Stimulated activated CD4-positive, alpha-beta T cell treated with anti-CD3 and anti-CD28 coated beads, TNF-alpha, amount 100 ng/mL, for 48 hours (primary cell): ENCODE measurements at regions not wholly inside any gene's neighbourhood (a gene's known extent, or its start where the extent isn't known, plus 50 kb on each side); places are given as distances from the start of the nearest gene placed in this dataset.
"Not testable (repeated sequence)": the region's sequence is repeated elsewhere in the genome, so short reads cannot be mapped to it uniquely, and the experiment has no call there.

Source experiments
- DNase-seq, 3 donors: peaks; one replicate each; pipeline ENCODE4 v3.0.0-alpha.2; 2020; ENCODE audit warnings: low read depth in 3 of 3

DNA sequence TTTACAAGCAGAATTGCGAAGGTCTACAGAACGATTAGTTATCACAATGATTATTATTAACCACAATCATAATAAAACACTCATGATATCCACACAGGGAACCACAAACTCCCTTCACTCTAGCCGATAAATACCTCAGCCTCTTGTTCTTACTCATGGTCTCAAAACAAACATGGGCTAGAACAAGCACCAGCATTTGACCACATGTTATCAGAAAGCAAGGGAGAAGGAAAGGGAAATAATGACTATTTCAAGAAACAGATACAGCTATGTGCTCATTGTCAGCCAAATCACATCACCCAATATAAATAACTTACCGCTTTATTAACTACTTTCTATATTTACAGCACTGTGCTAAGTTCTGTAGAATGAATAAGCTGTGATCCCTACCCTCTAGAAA is 663.2 kb upstream of the HTR2C start:
- no peak for DNase-seq

DNA sequence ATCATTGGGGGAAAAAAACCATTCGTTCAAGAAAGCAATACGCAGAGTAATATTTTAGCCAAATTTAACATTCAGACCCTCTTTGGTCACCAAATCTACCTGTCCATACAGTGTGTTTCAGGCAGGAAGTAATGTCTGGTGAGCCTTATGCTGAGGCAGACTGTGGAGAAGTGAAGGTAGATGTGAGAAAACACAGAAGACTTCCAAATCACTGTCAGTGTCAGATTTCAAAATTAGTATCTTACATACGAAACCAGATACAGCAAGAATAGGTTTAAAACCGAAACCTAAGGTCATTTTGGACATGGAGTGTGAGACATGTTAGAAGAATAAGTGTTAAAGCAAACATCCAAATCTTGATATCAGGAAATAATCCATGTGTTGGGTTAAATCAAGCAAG is 664.5 kb upstream of the HTR2C start:
- no peak for DNase-seq

DNA sequence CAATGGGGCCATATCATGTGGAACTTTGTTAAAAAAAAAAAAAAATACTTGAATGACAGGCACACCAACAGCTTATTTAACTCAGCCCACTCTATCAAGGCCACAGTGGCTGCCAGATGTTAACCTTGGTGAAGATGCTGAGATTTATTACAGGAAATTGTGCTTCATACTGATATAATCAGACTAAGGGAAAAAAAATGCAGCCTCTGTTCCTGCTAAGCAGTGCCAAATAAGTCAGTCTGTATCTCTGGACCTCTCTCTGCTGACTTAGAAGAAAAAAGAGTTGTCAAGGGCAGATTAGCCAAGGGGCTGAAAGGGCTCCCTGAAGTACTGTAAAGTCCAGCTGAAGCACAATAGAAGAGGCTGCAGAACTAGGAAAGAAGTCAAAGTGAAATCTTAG is 677.7 kb upstream of the HTR2C start:
- no peak for DNase-seq

DNA sequence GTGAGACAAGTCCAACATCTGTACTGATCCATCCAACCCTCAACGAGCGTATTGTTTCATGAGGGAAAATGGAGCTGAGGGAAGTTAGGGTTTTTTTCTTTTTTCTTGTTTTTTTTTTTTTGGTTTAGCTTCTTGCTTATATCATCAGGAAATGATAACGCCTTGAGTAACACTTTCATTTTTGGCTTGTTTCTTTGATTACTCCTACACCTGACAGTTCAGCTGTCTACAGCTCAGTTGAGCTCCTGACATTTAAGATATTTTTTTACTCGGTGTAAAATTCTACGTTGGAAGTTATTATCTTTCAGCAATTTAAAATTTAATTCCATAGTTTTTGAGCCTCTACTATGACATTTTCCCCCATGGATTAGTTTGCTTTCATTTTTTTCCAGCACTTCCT is 691.0 kb upstream of the HTR2C start:
- no peak for DNase-seq

DNA sequence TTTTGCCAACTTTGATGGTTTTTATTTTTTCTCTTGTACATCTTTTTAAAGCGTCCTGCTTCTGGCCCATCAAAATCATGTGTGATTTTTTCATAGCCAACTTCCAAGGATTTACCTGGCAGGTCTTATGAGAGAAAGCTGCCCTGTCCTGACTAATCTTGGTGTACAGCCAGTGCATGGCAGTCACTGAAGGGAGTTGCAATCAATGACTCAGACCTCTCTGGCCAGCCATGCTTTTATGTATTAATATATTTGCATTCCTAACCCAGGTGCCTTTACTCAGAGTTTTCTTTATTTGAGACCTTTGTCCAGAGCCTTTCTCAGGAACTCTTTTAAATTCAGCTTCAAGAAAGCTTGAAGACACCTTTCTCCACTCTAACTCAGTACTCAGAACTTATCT is 691.5 kb upstream of the HTR2C start:
- no peak for DNase-seq

DNA sequence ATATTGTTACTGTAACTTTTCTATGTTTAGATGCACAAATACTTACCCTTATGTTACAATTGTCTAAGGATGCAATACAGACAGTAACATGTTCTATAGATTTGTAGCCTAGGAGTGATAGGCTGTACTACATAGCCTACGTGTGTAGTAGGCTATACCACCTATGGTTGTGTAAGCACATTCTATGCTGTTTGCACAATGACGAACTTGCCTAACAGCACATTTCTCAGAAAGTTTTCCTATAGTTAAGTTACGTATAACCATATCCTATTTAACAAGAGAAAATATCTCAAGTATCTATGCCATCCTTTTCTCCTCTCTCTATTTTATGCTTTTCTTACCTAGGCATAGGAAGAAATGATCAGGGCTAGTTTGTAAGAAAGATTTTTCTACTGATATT is 710.8 kb upstream of the HTR2C start:
- DNase-seq, result no peak

DNA sequence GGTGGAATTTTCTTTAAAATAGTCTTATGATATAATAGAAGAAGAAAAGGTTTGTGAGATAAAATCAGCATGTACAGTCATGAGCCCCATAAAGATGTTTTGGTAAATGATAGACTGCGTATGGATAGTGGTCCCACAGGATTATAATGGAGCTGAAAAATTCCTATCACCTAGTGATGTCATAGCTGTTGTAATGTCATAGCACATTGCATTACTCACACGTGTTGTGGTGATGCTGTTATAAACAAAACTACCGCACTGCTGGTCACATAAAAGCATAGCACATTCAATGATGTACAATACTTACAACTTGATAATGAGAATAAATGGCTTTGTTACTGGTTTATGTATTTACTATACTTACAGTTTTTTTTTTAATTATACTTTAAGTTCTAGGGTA is 715.2 kb upstream of the HTR2C start:
- no peak for DNase-seq

DNA sequence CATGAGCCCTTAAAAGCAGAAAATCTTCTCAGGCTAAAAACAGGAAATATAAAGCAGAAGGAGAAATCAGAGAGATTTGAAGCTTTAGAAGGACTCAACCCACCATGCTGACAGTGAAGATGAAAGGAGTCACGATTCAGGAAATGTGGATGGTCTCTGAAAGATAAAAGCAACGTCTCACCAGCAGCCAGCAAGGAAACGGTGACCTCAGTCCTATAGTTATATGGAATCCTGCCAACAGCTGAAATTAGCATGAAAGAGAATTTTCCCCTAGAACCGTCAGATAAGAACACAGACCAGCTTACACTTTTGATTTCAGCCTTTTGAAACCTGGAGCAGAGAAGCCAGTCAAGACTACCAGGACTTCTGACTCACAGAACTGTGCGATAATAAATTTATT is 715.7 kb upstream of the HTR2C start:
- no peak for DNase-seq

DNA sequence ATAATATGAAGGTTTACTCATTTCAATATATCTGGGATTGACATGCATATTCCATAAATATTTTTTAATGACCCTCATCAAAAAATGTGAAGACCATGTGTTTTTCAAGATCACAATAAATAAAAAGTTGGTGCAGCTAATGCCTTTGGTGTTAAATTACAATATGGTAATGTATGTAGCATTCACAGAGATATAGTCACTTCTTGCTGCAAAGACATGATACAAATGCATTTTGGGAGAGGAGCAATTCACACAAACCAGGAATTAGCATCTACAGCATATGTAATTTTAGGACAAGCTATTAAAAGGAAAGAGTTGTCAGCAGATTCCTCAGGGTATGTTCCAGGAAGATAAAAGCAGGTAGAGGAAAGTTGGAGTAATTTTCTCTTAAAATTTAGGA is 734.5 kb upstream of the HTR2C start:
- no peak for DNase-seq

DNA sequence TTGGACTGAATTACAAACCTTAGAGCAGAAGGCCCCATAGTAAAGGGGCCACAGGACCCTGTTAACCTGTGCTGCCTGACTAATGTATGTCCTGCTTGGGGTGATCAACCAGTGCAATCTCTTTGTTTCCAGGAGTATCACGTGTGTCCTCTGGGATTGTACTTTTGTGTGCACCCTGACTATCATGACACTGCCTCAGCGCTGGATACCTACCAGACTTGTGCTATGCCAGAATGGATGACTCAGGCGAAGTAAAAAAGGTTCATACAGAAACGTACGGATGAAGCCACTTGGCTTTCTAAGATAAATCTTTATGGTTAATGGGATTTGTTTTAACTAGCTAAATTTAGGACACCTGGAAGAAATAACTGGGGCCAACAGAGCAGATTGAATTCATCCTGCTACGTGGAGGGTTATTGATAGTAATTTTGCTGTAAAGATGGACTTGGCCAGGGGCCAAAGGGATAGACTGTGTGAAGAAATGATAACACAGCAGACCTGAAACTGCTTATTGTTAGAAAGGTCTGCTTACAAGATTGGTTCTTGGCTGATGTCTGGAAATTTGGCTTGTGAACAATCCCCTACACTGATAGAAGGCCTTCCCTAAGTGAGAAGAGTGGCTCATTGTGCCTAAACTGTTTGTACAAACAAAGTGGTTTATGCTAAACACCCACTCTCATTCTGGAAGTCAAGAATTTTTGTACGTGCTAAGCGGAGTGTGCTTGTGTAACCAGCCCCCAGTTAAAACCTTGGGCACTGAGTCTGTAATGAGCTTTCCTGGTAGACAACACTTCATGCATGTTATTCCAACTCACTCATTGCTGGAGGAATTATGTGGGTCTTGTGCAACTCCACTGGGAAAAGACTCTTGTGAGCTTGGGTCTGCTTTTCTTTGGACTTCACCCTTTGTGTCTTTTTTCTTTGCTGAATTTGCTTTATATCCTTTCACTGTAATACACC is 750.5 kb upstream of the HTR2C start:
- no peak for DNase-seq

DNA sequence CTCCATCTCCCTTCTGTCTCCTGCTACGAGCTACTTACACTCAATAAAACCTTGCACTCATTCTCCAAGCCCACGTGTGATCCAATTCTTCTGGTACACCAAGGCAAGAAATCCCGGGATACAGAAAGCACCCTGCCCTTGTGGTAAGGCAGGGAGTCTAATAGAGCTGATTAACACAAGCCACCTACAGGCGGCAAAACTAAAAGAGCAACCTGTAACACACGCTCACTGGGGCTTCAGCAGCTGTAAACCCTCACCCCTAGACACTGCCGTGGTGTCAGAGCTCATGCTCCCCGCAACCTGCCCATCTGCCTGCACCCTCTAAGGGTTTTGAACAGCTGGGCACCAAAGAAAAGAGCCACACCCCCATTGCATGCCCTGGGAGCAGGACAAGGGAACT is 755.4 kb upstream of the HTR2C start:
- no peak for DNase-seq

DNA sequence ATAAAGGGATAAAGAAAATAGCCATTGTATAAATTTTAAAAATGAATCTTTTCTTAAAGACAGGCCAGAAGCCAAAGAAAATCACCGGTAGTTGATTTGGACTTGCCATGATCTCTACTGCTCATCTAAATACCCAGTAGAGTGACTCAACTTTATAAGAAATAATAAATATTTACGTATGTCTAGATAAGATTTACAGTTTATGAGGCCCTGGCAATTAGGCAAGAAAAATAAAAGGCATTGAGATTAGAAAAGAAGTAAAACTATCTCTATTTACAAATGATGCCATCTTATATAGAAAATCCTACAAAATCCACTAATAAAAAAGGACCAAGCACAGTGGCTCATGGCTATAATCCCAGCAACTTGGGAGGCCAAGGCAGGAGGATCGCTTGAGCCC is 765.5 kb upstream of the HTR2C start:
- DNase-seq, result no peak

DNA sequence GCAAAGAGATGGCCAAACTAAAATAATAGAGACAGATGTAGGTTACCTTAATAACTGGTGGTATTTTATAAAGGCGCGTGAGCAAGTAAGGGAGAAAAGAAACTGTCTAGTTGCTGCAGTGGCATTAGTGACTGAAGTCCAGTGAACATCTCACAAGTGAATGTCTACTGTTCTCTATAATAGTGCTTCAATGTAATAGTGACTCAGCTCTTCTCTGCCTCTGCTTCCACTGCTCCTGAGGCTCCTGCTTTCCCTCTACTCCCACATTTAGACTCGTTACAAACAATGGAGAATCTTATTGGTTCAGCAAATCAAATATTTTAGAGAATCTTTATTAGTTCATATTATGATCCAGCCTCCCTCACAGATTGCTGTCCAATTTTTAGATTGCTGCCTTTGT is 779.1 kb upstream of the HTR2C start:
- DNase-seq, result no peak

DNA sequence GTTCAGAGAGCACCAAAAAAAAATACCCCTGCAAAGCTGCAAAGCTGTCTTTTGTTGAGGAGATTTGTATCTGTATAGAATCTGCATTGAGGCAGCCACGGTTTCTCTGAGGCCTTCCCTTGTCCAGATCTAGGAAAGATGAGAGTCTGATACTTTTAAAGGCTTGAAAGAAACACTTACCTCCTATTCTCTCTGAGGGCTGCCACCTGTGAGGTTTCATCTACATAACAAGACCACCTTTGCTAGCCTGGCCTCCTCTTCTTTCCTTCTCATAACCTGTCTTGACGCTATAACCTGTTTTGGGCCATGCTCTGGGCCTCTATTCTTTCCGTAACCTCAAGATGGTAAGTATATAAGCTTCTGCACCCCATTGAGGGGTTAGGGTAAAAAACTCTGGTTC is 779.6 kb upstream of the HTR2C start:
- no peak for DNase-seq

DNA sequence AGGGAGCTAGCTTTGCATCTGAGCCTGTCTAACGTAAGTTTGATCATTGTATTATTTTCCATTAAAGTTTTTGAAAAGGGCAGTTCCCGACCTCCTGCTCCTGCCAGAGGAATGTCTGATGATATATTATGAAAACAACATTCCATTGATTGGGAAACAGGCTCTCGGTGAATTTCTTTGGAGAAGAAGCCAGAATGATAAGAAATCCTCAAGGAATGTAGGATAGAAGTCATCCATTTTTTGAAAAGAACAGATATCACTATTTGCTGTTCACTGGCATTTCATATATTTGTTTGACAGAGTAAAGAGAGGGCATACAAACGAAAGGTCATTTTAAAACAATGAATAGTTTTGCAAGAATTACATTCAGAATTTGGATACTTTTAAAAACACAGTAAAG is 781.0 kb upstream of the HTR2C start:
- DNase-seq, result no peak

DNA sequence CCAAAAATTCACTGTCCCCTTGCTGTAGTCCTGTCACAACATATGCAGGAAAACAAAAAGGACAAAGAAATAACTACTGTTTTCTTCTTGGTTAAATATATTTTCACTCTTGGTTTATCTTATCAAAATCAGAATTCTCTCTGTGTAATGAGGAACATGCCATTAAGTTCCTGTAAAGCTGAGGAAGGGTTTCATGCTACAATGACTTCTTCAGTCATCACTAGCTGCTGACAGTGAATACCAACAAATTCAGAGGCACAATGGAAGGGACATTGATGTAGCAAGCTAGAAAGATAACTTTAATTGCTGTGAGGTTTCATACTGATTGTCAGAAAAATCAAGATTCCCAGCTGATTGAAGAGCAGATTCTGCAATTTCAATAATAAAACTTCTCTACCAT is 782.9 kb upstream of the HTR2C start:
- no peak for DNase-seq

DNA sequence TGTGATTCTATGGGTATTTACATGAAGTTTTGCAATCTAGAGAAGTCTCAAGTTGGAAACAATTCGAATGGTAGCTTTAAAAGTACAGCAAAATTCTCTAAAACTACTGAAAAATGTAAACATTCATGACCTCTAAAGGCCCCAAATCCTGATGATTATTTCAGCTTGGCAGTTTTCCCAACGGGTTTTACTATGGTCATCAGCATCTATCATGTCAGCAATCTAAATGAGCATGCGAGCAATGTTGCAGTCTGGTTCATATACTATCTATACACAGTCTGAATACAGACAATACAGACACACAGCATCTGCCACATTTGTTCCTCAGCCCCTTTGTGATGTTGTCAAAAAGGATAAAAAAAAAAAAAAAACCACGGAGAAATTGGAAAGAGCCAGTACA is 790.3 kb upstream of the HTR2C start:
- DNase-seq, result no peak

DNA sequence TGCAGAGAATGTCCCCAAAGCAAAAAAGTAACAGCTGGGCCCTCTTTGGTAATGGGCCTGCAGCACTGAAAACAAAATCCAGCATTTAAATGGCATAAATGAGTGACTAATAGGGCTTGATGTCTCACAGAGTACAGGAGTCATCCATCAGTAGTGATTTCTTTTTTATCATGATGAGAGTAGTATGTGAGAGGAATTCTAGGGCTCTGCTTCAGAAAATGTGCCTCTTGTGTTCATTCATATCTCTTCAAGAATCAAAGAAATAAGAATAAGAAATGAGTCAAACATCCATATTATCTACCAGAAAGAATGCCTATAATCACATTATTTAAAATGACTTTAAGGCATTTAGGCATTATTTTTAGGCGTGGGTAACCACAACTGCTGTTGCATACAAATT is 792.9 kb upstream of the HTR2C start:
- no peak for DNase-seq

DNA sequence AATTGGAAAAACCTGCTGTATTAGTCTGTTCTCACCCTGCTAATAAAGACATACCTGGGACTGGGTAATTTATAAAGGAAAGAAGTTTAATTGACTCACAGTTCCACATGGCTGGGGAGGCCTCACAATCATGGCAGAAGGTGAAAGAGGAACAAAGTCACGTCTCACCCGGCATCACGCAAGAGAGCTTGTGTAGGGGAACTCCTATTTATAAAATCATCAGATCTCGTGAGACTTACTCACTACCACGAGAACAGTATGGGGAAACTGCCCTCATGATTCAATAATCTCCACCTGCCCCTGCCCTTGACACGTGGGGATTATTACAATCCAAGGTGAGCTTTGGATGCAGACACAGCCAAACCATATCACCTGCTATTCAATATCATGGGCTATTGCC is 799.1 kb upstream of the HTR2C start:
- DNase-seq, result not testable (repeated sequence)

DNA sequence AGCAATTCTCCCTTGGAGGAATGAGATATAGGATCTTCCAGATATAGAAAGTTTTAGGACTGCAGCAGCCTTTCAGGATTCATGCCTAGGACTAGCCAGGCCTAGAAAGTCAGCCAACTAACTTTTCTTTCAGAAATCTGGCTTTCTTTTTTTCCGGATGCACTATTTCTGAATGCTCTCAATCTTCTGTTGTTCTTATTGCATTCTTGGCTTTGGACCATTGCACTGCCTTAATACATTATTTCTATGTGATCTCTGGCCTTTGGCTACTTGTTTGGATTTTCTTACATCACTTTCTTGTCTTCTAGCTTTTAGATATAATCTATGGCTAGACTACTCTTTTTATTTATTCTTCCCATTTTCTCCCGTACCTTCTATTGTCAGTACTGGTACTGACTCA is 813.1 kb upstream of the HTR2C start:
- DNase-seq, result no peak

DNA sequence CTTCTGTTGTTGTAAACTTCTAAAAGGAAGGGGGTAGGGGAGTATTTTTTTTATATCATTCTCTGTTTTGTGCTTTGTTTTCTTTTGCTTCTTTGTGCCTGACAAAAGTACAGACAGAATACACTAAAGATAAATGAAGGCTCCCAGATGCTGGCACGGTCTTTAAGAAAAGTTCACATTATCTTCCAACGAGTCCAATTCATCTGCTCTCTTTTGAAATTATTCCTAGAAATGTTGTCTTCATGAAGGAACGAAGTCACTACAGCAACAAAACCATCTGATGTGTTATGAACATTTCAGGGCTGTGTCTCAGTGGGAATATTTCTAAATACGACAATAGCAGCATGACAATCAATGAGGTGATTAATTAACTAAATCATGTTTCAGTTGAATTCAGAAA is 813.8 kb upstream of the HTR2C start:
- no peak for DNase-seq

DNA sequence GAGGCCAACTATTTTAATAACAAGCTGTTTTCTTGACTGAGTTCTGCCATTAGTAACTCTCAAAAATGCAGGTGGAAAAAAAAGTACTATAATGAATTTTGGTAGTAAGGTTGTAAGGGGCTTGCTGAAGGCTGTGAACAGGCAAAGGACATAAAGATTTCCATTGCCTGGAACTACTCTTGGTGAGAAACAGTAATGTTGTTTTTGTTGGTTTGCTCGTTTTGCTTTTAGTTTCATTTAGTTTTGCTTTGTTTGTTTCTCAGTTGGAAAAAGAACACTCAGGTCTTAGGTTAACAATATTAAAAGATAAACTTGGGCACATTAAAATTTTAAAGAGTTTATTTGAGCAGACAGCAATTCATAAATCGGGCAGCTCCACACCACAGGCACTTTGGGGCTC is 824.5 kb upstream of the HTR2C start:
- DNase-seq, result no peak

DNA sequence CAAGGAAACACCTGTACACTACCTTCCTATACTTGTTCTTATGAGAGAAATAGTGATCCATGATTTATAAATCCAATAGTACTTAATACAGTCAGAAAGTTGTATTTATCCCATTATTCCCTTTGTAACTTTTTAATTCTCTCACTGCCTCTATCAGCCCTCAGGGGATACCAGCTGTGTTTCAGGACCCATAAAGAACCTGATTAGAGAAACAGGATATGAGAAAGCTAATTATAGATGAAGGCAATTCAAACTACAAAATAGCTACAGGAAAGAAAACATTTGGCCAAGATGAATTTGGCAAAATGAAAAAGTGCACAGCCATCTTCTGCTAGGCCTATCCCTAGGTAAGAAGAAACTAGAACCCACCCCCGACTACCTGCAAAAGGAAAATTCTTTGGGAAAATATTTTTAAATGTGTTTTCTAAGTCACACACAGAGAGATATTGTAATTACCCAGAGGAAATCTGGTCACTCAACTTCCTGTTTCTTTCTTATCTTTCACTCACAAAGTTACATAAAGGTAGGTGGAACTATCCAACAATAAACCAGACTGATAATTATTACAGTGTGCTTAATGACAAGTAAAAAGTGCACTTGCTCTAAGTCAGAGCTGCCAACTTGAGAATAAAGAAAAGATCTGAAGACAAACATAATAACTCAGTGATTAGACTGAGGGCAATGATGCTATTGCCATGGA is 836.5 kb upstream of the HTR2C start:
- no peak for DNase-seq
